ENCODE measurements at regions not wholly inside any gene's neighbourhood (a gene's known extent, or its start where the extent isn't known, plus 50 kb on each side); places are given as distances from the start of the nearest gene placed in this dataset.

DNA sequence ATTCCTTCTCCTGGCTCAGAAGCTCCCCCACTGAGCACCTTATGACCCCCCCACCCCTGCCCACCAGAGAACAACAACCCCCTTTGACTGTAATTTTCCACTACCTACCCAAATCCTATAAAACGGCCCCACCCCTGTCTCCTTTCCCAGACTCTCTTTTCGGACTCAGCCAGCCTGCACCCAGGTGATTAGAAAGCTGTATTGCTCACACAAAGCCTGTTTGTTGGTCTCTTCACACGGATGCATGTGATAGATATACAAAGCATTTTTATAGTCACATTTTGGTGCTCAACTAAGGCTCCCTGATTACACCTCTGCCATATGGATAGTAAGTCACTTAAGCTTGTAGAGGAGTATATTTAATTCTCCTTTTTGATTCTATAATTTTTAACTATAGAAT is 985.8 kb downstream of the REEP3 start:
- no peak overlapping the region for H3K27ac ChIP-seq (ENCODE audit: low read depth, low read length, poor library complexity, severe bottlenecking)

DNA sequence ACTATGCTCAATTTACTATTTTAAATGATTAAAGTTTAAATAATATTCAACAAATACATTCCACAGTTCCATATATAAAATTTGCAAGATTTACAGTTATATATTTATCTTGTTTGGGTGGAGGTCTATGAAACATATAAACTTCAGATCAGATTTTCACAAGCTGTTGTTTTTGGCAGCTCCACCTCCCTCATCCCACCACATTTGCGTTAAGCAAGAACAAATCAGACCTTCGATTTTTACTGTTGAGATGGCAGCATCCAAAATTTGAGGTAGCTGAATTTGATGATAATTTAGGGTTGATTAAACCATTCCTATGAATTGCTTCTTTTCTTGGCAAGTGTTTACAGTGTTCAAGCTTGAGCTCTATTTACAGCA is 986.4 kb downstream of the REEP3 start:
- POLR2A ChIA-PET (ENCODE audit: low non-redundant PET), result no interaction called here
- no peak for DNase-seq (ENCODE audit: low spot score)
- intact Hi-C loops (cut with micrococcal nuclease; ENCODE audit: unreplicated experiment), result no loop called here
- H3K4me3 ChIP-seq (ENCODE audit: low read depth, low read length, poor library complexity, severe bottlenecking), result no peak overlapping the region
- H3K4me1 ChIP-seq (ENCODE audit: insufficient read depth, low read length, poor library complexity, severe bottlenecking), result no peaks in the 10 kb centered on the region
- no TSS peak for BruUV-seq (replicated peaks)
- CTCF ChIA-PET, result no interaction called here
- no peaks in the 10 kb centered on the region for H3K27me3 ChIP-seq (replicated peaks; ENCODE audit: insufficient read depth, low read depth, low read length, poor library complexity)
- no peak overlapping the region for H3K27ac ChIP-seq (ENCODE audit: low read depth, low read length, poor library complexity, severe bottlenecking)
- no peak for TF ChIP-seq EZH2 (IDR thresholded peaks at IDR 0.05; ENCODE audit: borderline replicate concordance, low read depth, low read length, poor library complexity, severe bottlenecking)
- TF ChIP-seq, protein P1, sequence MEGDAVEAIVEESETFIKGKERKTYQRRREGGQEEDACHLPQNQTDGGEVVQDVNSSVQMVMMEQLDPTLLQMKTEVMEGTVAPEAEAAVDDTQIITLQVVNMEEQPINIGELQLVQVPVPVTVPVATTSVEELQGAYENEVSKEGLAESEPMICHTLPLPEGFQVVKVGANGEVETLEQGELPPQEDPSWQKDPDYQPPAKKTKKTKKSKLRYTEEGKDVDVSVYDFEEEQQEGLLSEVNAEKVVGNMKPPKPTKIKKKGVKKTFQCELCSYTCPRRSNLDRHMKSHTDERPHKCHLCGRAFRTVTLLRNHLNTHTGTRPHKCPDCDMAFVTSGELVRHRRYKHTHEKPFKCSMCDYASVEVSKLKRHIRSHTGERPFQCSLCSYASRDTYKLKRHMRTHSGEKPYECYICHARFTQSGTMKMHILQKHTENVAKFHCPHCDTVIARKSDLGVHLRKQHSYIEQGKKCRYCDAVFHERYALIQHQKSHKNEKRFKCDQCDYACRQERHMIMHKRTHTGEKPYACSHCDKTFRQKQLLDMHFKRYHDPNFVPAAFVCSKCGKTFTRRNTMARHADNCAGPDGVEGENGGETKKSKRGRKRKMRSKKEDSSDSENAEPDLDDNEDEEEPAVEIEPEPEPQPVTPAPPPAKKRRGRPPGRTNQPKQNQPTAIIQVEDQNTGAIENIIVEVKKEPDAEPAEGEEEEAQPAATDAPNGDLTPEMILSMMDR (conservative IDR thresholded peaks at IDR 0.05; ENCODE audit: low read depth, low read length), result no peak
- H3K36me3 ChIP-seq (ENCODE audit: insufficient read depth, low read length, poor library complexity, severe bottlenecking), result no peaks in the 10 kb centered on the region
- H3K9me3 ChIP-seq (ENCODE audit: low read depth, low read length, poor library complexity, severe bottlenecking), result no peaks in the 10 kb centered on the region

More for the DNA sequence above, 985.8 kb downstream of the REEP3 start:
- Histone ChIP-seq H3K36me3 (ENCODE audit: insufficient read depth, low read length, poor library complexity, severe bottlenecking) (no peaks in the 10 kb centered on the region), H3K4me3 (ENCODE audit: low read depth, low read length, poor library complexity, severe bottlenecking) (no peak overlapping the region), H3K27me3 (replicated peaks; ENCODE audit: insufficient read depth, low read depth, low read length, poor library complexity) (no peaks in the 10 kb centered on the region), H3K9me3 (ENCODE audit: low read depth, low read length, poor library complexity, severe bottlenecking) (no peaks in the 10 kb centered on the region), H3K4me1 (ENCODE audit: insufficient read depth, low read length, poor library complexity, severe bottlenecking) (no peaks in the 10 kb centered on the region)
- POLR2A ChIA-PET (ENCODE audit: low non-redundant PET), result no interaction called here
- BruUV-seq (replicated peaks), result no TSS peak
- TF ChIP-seq, protein P1 (conservative IDR thresholded peaks at IDR 0.05; ENCODE audit: low read depth, low read length), result no peak
- no peak for TF ChIP-seq EZH2 (IDR thresholded peaks at IDR 0.05; ENCODE audit: borderline replicate concordance, low read depth, low read length, poor library complexity, severe bottlenecking)
- CTCF ChIA-PET, result no interaction called here
- intact Hi-C loops (cut with micrococcal nuclease; ENCODE audit: unreplicated experiment), result no loop called here
- no peak for DNase-seq (ENCODE audit: low spot score)

GRCh38 chr10:64508029-64508661 is 986.9 kb downstream of the REEP3 start:
- DNase-seq (ENCODE audit: low spot score), result no peak
- Histone ChIP-seq H3K4me1 (ENCODE audit: insufficient read depth, low read length, poor library complexity, severe bottlenecking) (no peaks in the 10 kb centered on the region), H3K27me3 (replicated peaks; ENCODE audit: insufficient read depth, low read depth, low read length, poor library complexity) (no peaks in the 10 kb centered on the region), H3K9me3 (ENCODE audit: low read depth, low read length, poor library complexity, severe bottlenecking) (no peaks in the 10 kb centered on the region), H3K4me3 (ENCODE audit: low read depth, low read length, poor library complexity, severe bottlenecking) (no peak overlapping the region), H3K36me3 (ENCODE audit: insufficient read depth, low read length, poor library complexity, severe bottlenecking) (no peaks in the 10 kb centered on the region), H3K27ac (ENCODE audit: low read depth, low read length, poor library complexity, severe bottlenecking) (no peak overlapping the region)
- BruUV-seq (replicated peaks), result no TSS peak
- POLR2A ChIA-PET (ENCODE audit: low non-redundant PET), result no interaction called here
- intact Hi-C loops (cut with micrococcal nuclease; ENCODE audit: unreplicated experiment), result no loop called here
- TF ChIP-seq EZH2 (IDR thresholded peaks at IDR 0.05; ENCODE audit: borderline replicate concordance, low read depth, low read length, poor library complexity, severe bottlenecking), result no peak
- TF ChIP-seq, protein P1 (conservative IDR thresholded peaks at IDR 0.05; ENCODE audit: low read depth, low read length), result no peak
- CTCF ChIA-PET, result no interaction called here

Measured in A673 (cell line).